Erythroblast (primary cell): ENCODE measurements at regions not wholly inside any gene's neighbourhood (a gene's known extent, or its start where the extent isn't known, plus 50 kb on each side); places are given as distances from the start of the nearest gene placed in this dataset.

Experiments
- GATA1 ChIP-seq: IDR thresholded peaks from 2 replicates; pipeline ENCODE4 v1.6.1; 2011; ENCODE audit warnings: low read depth, mild to moderate bottlenecking, control low read depth, low read length, moderate library complexity
- POLR2A ChIP-seq: IDR thresholded peaks from 2 replicates; pipeline ENCODE4 v1.6.1; 2011; ENCODE audit warnings: mild to moderate bottlenecking, low read length

DNA sequence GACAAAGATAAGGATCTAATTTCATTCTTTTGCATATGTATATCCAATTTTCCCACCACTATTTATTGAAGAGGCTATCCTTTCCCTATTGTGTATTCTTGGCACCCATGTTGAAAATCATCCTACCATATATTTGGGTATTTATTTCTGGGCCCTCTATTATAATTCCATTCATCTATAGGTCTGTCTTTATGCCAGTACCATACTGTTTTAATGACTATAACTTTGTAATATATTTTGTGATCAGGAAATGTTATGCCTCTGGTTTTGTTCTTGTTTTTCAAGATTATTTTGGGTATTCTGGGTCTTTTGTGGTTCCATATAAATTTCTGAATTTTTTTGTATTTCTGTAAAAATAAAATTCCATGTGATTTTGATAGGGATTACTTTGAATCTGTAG, 347.6 kb upstream of the SULF2 start:
- TF ChIP-seq POLR2A: no peak
- TF ChIP-seq GATA1: no peak
